Epidermal melanocyte (primary cell): ENCODE measurements at regions not wholly inside any gene's neighbourhood (a gene's known extent, or its start where the extent isn't known, plus 50 kb on each side); places are given as distances from the start of the nearest gene placed in this dataset.

Source experiments
- DNase-seq: peaks from one replicate; pipeline ENCODE4 v3.0.0; 2011; ENCODE audit warnings: low spot score; ENCODE audit not compliant: insufficient read length

DNA sequence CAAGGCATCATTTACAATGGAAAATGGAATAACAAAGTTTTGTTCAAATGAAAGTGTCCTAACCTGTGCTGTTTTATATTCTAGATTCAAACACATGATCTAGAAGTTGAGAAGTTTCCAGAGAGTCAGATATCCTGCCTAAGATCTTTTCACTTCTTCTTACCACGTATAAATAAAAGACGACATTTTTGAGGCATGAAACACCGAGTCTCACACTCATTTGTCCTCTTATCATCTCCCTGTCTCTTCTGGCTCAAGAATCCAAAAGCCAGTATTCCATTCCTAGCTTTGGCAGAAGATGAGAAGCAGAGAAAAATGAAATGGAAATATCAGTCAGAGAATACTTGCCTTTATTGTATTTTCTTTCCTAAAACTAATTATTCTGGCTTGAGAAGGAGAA lies 738.6 kb upstream of the NR2F2 start:
- no peak for DNase-seq

DNA sequence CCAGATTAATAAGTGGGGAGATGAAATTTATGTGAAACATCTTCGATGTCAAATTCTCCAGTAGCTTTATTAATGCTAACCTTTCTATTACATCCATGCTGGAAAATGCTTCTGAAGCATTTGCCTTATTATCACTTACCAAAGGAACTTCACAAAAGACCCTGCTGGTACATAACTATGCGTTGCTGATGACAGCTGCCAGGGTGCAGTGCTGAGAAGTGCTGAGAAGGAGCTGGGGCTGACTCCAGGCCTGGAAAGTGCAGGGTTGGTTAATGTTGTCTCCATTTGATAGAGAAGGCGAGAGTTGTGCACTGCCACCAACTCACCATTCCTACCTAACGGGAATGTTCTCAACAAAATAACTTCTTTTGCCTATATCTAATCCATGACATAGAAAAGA lies 736.0 kb upstream of the NR2F2 start:
- DNase-seq = no peak

DNA sequence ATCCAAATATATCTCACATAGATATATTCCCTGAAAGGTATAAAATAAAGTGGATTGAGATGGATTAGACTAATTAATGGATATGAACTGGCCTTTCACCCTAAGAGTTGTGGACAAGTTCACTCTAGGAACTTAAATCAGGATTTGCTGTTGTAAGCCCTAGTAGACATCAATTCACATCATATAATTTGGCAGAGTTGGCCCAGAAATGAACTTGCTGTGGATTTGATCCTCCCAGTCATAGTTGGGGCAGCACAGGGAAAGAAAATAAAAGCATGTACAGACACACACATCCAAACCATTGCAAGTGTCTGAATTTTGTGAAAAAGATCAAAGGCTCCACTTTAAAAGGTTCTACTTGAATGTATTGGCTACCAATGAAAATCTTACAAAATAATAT lies 734.7 kb upstream of the NR2F2 start:
- no peak for DNase-seq

DNA sequence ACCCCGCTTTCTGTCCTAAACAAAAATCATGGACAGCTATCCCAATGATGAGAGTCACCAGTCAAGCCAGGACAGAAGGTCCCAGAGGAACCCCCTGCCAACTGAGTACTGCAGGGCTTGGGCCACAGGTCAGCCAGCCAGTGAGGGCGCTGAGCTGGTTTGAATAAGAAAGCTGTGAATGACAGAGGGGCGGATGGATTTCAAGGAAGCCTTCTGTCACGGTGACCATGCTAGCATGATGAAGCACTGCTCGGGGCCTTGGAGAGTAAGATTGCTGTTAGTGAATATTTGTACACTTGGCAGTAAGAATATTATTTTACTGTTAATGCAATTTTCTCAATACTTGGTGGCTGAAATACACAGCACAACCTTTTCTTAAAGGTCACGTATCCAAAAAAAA lies 734.0 kb upstream of the NR2F2 start:
- no peak for DNase-seq

DNA sequence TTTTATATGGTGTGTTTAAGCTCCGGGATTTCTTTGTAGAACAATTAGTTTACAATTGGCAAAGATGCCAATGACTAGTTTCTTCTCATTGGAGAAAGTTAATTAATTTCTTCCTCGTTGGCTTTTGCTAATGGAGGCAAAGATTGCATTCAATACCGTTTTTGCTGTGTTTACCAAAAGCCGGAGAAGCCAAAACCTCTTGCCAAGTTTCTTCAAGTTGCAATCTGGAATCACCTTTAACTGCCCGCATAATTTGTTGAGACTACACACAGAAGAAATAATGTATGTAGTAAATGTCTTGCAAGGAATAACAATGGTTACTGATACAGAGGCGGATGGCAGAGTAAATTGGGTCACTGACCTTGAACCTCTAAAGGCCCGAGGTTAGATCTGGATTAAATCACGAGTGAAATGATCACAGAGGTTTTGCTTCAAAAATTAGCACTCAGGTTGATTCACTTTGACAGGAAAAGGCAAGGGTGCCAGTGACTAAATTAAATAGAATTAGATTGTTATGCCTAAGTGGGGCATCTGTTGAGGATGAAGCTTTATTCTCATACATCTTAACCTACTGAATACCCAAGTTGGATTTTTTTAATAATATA lies 732.1 kb upstream of the NR2F2 start:
- no peak for DNase-seq

DNA sequence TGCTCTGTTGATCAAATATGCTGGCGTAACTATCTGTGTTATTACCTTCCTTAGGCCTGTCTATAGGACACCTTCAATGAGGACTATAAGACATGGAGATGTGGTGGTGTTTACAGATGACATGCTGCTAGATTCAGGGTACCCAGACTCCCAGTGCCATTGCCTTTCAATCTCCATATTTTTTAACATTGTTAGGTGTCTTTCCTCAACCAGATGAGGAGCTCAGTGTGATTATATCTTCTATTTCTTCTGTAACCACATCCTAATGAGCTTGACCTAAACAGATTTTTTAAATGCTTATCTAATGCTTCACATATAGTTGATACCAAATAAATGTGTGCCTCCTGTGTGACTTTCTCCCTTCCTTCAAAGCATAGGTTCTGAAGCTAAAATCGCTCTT lies 730.1 kb upstream of the NR2F2 start:
- DNase-seq = no peak

DNA sequence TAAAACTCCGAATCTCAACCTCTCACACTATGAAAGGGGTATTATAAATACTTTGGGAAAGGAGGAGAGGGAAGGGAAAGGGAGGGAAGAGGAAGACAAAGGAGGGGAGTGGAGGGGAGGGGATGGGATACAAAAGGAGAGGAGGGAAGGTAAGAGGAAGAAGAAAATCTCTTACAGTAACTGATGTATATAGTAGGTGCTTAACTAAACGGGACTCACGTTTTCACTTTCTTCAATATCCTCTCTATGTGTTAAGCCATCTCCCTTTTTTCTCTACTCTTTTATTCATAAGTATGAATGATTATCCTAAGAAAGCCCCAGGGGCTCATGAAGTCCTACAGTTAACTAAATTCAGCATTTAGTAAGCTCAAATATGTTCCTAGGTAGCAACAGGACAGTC lies 729.6 kb upstream of the NR2F2 start:
- DNase-seq = no peak

DNA sequence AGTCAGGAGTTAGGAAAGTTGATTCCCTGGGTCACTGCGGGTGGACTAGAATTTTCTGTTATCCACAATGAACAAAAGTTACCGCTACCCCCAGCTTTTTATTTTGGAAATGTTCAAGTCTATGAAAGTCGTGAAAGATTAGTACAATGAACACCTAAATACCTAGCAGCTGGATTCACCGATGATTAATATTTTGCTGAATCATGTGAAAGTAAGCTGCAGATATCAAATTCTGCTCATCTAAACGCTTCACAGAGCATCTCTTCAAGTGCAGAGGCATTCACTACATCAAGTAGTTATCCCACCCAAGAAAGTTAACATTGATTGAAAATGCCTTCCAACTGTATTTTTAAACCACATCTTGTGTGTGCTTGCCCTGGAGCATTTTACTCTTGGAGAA lies 729.0 kb upstream of the NR2F2 start:
- DNase-seq = no peak

DNA sequence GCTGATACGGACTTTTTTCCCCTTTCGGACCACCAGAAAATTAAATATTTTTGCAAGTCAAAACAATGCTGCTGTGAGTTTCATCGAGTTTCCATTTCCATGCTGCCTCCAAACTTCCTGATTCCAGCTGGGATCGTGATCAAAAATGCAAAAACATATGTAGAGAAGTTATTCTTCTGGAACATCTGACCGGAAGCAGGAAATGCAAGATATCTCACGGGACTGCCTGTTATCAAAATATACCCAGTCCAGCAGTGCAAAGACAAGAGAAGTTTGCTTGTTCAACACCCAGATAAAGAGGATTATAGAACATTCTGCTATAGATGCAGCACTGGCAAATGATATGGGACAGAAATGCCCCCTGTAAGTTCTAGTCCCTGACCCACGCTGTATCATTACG lies 726.7 kb upstream of the NR2F2 start:
- DNase-seq = no peak

DNA sequence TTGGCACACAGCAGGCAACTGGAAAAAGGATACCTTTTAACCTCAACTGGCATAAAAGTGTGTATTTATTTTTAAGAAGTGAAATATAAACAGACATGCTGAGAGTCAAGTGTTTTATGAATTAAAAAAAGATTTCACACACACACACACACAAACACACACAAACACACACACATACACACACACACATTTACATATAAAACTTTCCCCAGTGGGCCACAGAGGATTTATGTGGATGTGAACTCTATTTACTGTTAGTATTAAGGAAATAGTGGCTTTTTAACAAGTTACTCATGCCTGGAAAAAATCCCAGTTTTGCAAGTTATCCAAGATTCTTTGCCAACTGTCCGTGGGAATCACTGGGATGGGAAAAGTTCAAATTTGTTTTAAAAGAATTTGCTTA lies 725.9 kb upstream of the NR2F2 start:
- no peak for DNase-seq

DNA sequence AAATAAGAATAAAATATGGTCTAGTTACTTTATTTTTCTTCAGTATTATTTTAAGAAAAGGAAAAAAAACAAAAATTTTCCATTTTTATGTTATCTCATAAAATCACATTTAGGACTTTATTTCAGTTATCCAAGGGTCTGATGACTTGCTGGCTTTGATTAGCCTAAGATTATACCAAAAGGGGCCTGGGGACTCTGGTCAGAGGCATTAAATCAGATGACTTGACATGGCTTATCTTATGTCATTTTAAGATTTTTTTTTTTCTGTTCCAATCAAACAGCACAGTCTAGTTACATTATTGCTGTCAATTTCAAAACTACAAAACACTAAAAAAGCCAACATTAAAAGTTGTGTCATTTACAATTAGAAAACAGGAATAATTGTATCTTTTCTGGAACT lies 725.4 kb upstream of the NR2F2 start:
- no peak for DNase-seq

DNA sequence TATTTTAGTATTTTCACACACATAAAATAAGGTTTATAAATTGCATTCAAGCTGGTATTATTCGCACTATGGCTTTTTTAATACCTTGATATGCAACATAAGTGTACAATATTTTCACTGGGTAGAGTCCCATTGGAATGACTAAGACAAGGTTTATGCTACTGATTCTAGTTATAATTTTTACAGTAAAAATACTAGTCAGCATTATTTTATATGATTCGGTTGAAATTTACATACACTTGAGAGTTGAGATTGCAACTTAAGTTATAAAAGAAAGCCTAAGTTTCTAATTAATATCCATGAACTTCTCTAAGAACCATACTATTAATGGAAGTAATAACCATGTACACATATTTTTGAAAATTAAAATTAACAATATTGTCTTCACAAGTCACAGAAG lies 723.9 kb upstream of the NR2F2 start:
- no peak for DNase-seq

DNA sequence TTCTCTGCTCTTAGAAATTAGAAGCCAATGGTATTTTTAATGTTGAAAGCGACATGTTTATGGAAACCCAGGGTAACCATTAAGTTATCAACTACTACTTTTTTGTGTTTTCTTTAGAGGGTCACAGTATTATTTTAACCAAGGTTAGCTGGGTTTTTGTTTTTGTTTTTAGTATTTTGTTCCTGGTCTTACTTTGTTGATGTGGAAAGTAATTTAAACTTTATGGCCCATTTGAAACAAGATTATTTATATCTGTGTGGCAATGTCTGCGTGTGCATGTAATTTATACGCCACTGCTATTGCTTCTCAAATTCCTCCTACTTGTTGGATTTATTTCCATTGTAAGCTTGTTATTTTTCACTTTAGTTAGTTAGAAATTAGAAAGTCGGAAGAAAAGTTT lies 722.1 kb upstream of the NR2F2 start:
- DNase-seq = no peak

DNA sequence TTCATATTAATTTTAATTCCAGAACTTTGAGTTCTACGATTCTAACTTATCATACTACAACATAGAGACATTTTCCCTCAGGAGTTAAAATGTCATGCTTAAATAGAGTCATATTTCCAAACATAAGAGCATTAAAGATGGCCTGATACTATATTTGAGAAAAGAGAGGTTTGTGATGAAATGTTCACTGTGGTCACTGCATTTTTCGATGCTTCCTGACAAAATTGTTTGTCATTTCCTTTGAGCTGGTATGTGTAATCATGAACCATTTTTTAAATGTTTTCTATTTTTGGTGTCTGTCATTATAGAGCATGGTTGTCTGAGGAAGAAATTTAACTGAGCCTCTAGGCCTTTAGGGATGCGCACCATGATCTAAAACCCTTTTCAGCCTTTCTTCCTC lies 721.4 kb upstream of the NR2F2 start:
- no peak for DNase-seq

DNA sequence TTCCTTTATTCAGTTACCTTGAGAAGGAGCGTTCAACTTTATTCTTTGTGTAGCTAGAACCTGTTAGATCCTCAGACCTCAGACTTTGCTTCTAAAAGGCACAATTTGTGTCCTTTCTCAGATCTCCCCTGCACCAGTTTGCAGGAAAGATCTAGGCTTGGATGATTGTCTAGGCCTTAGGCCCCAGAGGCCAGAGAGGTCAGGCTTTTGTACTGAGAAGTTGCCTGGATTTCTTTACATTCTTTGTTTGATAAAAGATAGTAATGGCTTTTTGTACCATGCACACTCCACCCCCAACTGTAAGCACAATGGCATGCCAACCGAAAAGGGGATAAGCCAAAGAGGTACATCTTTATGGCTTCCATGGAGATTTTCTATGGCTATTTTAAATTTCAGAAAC lies 719.6 kb upstream of the NR2F2 start:
- DNase-seq = no peak

DNA sequence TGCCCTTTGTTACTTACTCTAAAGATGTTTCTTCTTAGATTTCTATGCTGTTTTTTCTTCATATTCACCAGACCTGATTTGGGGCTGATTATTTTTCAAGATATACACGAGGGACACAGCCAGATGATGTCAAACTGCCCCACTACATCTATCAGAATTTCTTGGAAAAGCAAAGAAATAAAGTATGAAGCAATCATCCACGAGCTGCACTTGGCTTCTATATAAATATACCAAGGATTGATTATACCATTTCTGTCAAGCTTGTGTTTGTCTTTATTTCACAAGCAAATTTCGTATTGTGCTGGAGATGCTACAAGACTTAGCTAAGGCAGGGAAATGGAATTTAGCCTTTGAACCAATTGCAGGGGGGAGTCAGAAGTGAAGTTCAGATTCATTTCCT lies 715.1 kb upstream of the NR2F2 start:
- DNase-seq = no peak

DNA sequence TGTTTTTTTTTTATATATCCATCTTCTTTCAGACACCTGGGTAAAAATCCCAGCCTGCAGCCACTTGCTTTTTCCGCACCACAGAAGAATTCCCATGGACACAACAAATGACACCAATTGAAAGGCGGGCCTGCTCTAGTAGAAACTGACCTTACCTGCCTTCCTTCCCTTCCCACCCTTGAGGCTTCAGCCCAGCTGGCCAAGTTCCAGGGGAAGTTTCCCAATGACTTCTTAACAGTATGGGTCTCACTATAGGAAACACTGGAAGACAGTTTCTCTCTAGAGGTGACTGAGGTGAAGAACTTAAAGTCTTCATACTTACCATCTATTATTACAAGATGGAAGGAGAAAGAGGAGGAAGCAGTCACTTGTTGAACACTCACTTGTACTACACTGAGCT lies 714.2 kb upstream of the NR2F2 start:
- DNase-seq = no peak

DNA sequence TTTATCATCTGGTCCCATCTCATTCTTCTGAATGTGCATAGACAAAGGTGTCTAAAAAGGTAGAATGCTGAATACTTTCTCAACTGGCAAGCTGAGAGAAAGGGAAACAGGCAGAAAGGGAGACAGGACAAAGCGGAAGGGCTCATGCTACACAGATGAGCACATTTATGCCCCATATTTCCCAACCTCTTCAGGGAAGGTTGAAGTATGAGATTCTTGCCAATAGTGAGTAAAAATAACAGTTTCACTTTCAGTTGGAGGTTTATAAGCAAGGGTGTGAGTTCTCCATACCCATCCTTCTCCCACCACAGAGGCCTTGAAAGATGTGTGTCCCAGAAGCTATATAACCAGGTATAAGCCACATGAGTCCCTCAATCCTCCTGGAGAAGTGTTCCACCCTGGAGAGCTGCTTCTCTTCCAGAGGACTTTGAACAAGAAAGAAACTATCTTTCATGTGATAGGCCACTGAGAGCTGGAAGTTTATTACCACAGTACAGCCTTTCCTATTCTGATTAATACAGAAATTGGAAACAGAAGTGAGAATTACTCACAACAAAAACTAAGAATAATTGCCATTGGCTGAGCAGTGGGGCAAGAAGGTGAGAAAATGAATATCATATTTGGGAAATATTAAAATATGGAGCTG lies 709.4 kb upstream of the NR2F2 start:
- no peak for DNase-seq

DNA sequence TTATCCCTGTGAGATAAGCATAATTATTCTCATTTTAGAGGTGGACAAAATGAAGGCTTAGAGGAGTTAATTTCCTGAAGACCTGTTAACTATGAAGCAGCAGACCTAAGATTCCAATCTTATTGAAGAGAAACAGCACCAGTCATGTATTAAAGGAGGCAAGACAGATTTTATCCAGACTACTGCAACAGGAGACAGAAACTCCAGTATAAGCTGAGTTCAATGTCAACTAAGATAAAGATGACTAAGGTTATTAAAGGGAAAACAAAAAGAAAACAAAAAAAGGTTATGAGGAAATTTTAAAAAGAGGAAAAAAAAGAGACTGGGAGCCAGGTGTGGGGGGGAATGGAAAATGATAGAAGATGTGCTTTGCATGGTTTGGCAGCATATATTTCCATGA lies 707.7 kb upstream of the NR2F2 start:
- no peak for DNase-seq

DNA sequence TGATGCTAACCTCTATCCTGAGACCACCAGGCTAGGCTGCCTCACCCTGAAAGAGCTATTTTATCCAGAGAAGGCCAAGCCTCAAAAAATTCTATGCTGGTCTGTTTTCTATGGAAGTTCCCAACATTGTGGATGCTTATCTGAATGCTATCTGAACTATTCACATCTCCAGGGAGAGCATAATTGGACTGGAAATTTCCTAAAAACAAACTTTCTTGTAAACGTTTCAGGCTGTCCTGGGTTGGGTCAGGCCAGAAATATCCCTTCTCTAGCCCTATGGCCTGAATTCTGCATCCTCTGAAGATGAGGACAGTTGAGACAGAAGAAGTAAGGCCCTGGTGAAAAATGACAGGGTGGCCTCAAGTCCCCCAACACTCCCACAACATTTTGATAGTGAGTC lies 706.4 kb upstream of the NR2F2 start:
- DNase-seq = no peak

DNA sequence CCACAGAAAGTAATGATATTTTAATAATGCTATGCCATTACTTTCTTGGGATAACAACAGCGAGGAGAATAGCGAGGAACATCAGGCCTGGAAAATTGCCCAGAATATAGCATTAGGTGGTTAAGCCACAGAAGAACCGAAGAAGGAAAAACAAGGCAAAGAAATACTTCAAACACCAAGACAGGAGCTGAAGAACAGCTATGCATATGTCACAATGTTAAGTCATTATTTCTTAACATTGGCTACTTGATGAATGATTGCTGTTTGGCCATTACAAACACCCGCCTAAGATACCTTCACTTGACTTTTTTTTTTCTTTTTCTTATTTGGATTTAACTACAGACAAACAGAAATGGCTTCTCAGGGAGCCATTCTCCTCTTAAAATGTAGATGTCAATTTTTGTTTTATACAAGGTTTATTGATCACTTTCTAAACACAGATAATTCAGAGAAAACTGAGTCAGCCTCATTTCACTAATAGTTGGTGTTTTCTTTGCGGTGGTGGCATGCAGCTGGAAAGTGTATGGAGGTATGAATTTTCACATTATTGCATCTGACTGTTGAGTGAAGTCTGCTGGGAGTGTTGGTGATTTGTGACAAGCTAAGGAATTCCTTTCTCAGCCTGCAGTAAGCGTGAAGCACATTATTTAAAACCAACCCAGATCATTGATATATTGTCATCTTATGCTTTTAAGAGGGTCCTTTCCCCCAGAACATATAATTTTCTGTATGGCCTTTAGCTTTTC lies 705.7 kb upstream of the NR2F2 start:
- no peak for DNase-seq

DNA sequence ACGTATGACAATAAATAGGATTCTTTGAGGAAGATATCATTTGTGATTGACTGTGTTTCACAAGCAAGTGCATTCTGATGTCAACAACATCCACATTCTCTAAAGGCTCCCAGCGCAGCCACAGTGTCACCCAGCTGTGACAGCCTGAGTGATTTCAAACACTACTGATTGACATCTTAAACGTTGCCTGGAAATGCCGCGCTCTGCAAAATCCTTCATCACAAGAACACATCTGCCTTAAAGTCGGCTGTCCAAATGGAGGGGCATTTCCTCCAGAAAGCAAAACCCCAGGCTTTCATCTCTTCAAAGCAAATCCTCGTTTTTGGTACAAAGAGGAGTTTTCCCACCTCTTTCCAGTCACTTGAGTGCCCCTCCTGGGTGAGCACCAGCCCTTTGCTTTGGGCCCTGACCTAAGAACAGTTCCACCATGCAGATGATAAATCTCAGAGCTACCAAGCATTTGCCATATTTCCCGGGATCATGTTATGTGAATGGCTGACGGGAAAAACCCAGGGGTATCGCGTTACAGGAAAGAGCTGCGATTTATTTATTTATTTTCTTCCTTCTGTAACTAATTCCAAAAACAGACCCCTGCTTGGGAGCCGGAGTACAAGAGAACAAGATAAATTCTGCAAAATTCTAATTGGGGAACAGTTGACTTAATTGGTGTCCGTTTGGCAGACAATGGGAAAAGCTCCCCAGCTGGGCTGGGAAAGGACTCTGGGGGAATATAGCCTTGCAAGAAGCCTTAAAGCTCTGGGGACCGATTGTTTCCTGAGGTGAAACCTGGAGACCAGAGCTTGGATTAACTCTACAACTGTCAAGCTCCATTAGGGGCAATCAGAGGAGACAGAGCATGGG lies 703.8 kb upstream of the NR2F2 start:
- DNase-seq = no peak
